Upper lobe of left lung (tissue), 6 donors: ENCODE measurements at regions not wholly inside any gene's neighbourhood (a gene's known extent, or its start where the extent isn't known, plus 50 kb on each side); places are given as distances from the start of the nearest gene placed in this dataset.
"Not testable (repeated sequence)": the region's sequence is repeated elsewhere in the genome, so short reads cannot be mapped to it uniquely, and the experiment has no call there.

Experiments used
- ATAC-seq, 2 donors: fragments of 200-7000 bp; cut with Tn5 transposase; one replicate each; pipeline ENCODE4 v1.9.1; 2022; ENCODE audit warnings: mild to moderate bottlenecking in 2 of 2, moderate library complexity in 2 of 2; ENCODE audit not compliant: low FRiP score in 2 of 2
- DNase-seq, 2 donors: peaks; one replicate each; pipeline ENCODE4 v3.0.0-alpha.2; 2019 to 2020
- H3K27ac ChIP-seq, 4 donors: fragments of 200-600 bp; sonication (generic); one replicate each; pipeline ENCODE4 v1.5.1; 2016 to 2019
- H3K27me3 ChIP-seq, 4 donors: fragments of 200-600 bp; sonication (generic); one replicate each; pipeline ENCODE4 v1.5.1; 2017 to 2019
- H3K36me3 ChIP-seq, 4 donors: fragments of 200-600 bp; sonication (generic); one replicate each; pipeline ENCODE4 v1.5.1; 2016 to 2019
- H3K4me1 ChIP-seq, 4 donors: fragments of 200-600 bp; sonication (generic); one replicate each; pipeline ENCODE4 v1.5.1; 2018 to 2019
- H3K4me3 ChIP-seq, 4 donors: fragments of 200-600 bp; sonication (generic); one replicate each; pipeline ENCODE4 v1.5.1; 2017 to 2019; ENCODE audit warnings: mild to moderate bottlenecking in 2 of 4, moderate library complexity in 1 of 4
- H3K9me3 ChIP-seq, 4 donors: fragments of 200-600 bp; sonication (generic); one replicate each; pipeline ENCODE4 v1.5.1; 2018 to 2019
- CTCF ChIP-seq, 6 experiments: fragments of 450-650 bp in 4 of 6; fragments of 200-600 bp in 2 of 6; sonication (generic) in 2 of 6; IDR thresholded peaks; one replicate each; pipeline ENCODE4 v1.5.1; 2016 to 2019; ENCODE audit warnings: antibody characterized with exemption in 6 of 6
- EP300 ChIP-seq, 4 donors: sonication (generic); formaldehyde crosslinking; IDR thresholded peaks; one replicate each; pipeline ENCODE4 v1.5.1; 2017; ENCODE audit warnings: antibody characterized with exemption in 4 of 4, control low read depth in 2 of 4
- POLR2A ChIP-seq, 4 donors: fragments of 450-650 bp; IDR thresholded peaks; one replicate each; pipeline ENCODE4 v1.5.1; 2016 to 2017; ENCODE audit warnings: antibody characterized with exemption in 4 of 4, mild to moderate bottlenecking in 2 of 4
- POLR2AphosphoS5 ChIP-seq, 2 donors: sonication (generic); formaldehyde crosslinking; IDR thresholded peaks; one replicate each; pipeline ENCODE4 v1.5.1; 2017; ENCODE audit warnings: antibody characterized with exemption in 2 of 2
- WGBS, 2 donors: methylation state at CpG; one replicate each; pipeline ENCODE4 v1.1.5; 2017 to 2018; 5-methylcytosine and 5-hydroxymethylcytosine counted together
- donor health status: DM: no; HTN: no; CAD: no; lungs with moderate emphysema.
- donor health status: DM: no; HTN: yes; CAD: no; lungs with severe emphysema.

- no peaks in the 10 kb centered on the region for H3K36me3 ChIP-seq
- H3K27ac ChIP-seq: no peak overlapping the region
- DNase-seq: peak in 1 of 2 donors; percentile 40
- ATAC-seq: no peak
- no peaks in the 10 kb centered on the region for H3K27me3 ChIP-seq
- no peaks in the 10 kb centered on the region for H3K9me3 ChIP-seq
- H3K4me1 ChIP-seq: no peaks in the 10 kb centered on the region
- TF ChIP-seq EP300 (IDR thresholded peaks at IDR 0.05) (no peak), POLR2A (IDR thresholded peaks at IDR 0.05) (no peak), POLR2AphosphoS5 (IDR thresholded peaks at IDR 0.05) (no peak), CTCF (IDR thresholded peaks at IDR 0.05) (no peak)
- H3K4me3 ChIP-seq: no peak overlapping the region
- WGBS, 2 donors: 52 to 60% methylated on average over 6 of the region's 6 CpGs
These were observed 219.2 kb downstream of the TMEM121 start for GRCh38 chr14:105745433-105746123.

GRCh38 chr14:105746124-105746514 is 219.7 kb downstream of the TMEM121 start:
- 79 to 93% methylated on average over 5 of the region's 5 CpGs for WGBS, 2 donors
- Histone ChIP-seq H3K27me3 (no peaks in the 10 kb centered on the region), H3K4me1 (no peaks in the 10 kb centered on the region), H3K9me3 (no peaks in the 10 kb centered on the region), H3K27ac (no peak overlapping the region), H3K4me3 (no peak overlapping the region), H3K36me3 (no peaks in the 10 kb centered on the region)
- ATAC-seq (no peak), DNase-seq (peak in 1 of 2 donors; percentile 41)
- TF ChIP-seq POLR2A (IDR thresholded peaks at IDR 0.05) (no peak), EP300 (IDR thresholded peaks at IDR 0.05) (no peak), POLR2AphosphoS5 (IDR thresholded peaks at IDR 0.05) (no peak), CTCF (IDR thresholded peaks at IDR 0.05) (no peak)

- not testable (repeated sequence) for H3K27ac ChIP-seq, DNase-seq, H3K9me3 ChIP-seq, H3K4me1 ChIP-seq, H3K27me3 ChIP-seq, H3K36me3 ChIP-seq, H3K4me3 ChIP-seq
- 75 to 79% methylated on average over 11 to 14 of the region's 16 CpGs for WGBS, 2 donors
- peak; percentile 6 to 14 for ATAC-seq
These were observed 220.6 kb downstream of the TMEM121 start for GRCh38 chr14:105746800-105747502.

- peak; percentile 20 to 41 for ATAC-seq
- WGBS, 2 donors: 83 to 86% methylated on average over 28 to 31 of the region's 31 CpGs
- not testable (repeated sequence) for H3K27me3 ChIP-seq, H3K27ac ChIP-seq, H3K4me3 ChIP-seq, H3K36me3 ChIP-seq, H3K4me1 ChIP-seq, H3K9me3 ChIP-seq
- DNase-seq: peak in 1 of 2 donors; percentile 83
These were observed 221.3 kb downstream of the TMEM121 start for GRCh38 chr14:105747503-105748203.

- H3K36me3 ChIP-seq: no peaks in the 10 kb centered on the region
- H3K4me3 ChIP-seq: no peak overlapping the region
- no peaks in the 10 kb centered on the region for H3K27me3 ChIP-seq
- no peaks in the 10 kb centered on the region for H3K4me1 ChIP-seq
- peak in 1 of 2 donors; percentile 78 for ATAC-seq
- H3K27ac ChIP-seq: no peak overlapping the region
- TF ChIP-seq CTCF (IDR thresholded peaks at IDR 0.05): no peak
- no peak for TF ChIP-seq POLR2A (IDR thresholded peaks at IDR 0.05)
- no peak for TF ChIP-seq EP300 (IDR thresholded peaks at IDR 0.05)
- TF ChIP-seq POLR2AphosphoS5 (IDR thresholded peaks at IDR 0.05): no peak
- WGBS, 2 donors: 40 to 69% methylated on average over 2 to 5 of the region's 5 CpGs
- no peaks in the 10 kb centered on the region for H3K9me3 ChIP-seq
- DNase-seq: no peak
These were observed 221.8 kb downstream of the TMEM121 start for GRCh38 chr14:105748204-105748578.

- DNase-seq, H3K27me3 ChIP-seq, H3K4me3 ChIP-seq, H3K36me3 ChIP-seq, H3K27ac ChIP-seq, ATAC-seq, H3K4me1 ChIP-seq, H3K9me3 ChIP-seq: not testable (repeated sequence)
- 59 to 78% methylated on average over 5 to 6 of the region's 6 CpGs for WGBS, 2 donors
These were observed 222.3 kb downstream of the TMEM121 start for GRCh38 chr14:105748710-105749109.

DNA sequence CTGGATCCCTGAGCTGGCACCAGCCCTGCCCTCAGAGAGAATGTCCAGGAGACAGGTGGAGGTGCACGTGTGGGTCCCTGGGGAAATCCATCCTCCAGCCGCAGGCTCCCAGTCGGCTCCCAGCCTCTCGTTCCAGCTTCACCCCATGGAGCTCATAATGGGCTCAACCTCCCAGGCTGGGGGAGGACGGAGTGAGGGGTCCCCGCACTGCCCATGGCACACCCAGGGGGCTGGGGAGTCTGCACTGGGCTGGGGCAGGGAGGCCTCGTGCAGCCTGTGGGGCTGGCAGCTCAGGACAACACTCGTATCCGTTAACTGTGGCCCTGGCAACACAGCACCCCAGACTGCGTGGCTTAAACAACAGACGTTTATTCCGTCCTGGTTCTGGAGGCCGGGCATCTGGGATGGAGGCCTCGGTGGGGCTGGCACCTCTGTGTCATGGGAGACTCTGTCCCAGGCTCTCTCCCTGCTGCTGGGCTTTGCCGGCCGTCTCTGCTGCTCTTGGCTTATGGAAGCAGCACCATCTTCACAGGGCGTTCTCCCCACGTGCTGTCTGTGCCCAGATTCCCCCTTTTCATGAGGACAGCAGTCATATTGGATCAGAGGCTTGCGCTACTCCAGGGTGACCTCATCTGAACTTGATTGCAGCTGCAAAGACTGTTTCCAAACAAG is 223.6 kb downstream of the TMEM121 start:
- ATAC-seq, H3K27ac ChIP-seq, H3K36me3 ChIP-seq, H3K4me3 ChIP-seq, H3K9me3 ChIP-seq, H3K27me3 ChIP-seq, H3K4me1 ChIP-seq: not testable (repeated sequence)
- peak in 1 of 2 donors; percentile 61 for DNase-seq
- 46 to 89% methylated on average over 3 to 5 of the region's 19 CpGs for WGBS, 2 donors

- WGBS, 2 donors: 84 to 93% methylated on average over 7 to 18 of the region's 18 CpGs
- H3K36me3 ChIP-seq, H3K9me3 ChIP-seq, H3K4me1 ChIP-seq, H3K27me3 ChIP-seq, H3K4me3 ChIP-seq, H3K27ac ChIP-seq: not testable (repeated sequence)
- peak in 1 of 2 donors; percentile 29 for ATAC-seq
- DNase-seq: peak in 1 of 2 donors; percentile 69
These were observed 224.9 kb downstream of the TMEM121 start for GRCh38 chr14:105751291-105751751.
